ENCODE measurements at regions not wholly inside any gene's neighbourhood (a gene's known extent, or its start where the extent isn't known, plus 50 kb on each side); places are given as distances from the start of the nearest gene placed in this dataset.

DNA sequence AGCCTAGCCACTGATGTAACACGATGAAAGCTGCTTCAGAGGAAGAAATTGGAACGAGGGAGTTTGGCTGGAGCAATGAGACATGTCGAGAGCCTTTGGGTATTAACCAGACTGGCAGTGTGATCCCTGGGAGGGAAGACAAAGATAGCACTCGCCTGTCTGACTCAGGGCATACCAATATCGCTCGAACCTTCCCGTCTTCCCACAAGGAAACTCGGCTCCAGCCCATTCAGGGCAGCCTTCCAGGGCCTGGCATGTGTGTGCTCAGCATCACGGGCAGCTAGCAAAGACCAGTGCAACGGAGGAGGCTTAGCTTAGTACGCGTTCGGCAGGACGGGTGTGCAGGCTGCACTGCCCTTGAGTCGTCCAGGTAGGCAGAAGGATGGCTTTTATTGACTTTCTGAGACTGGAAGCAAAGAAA, 356.9 kb upstream of the WWC1 start:
- no peak overlapping the region for H3K27ac ChIP-seq (ENCODE audit: control insufficient read depth, insufficient read depth)
- no peaks in the 10 kb centered on the region for H3K4me1 ChIP-seq (ENCODE audit: control insufficient read depth, insufficient read depth, low read length)
- ChIA-PET POLR2A (no interaction called here), SMC1A (ENCODE audit: uncharacterized antibody, unreplicated experiment) (no interaction called here), CTCF (no interaction called here), RAD21 (ENCODE audit: unreplicated experiment) (no interaction called here)
- intact Hi-C loops (cut with micrococcal nuclease; ENCODE audit: unreplicated experiment) (no loop called here), in situ Hi-C loops (cut with MboI) (no loop called here)
- H3K9ac ChIP-seq (ENCODE audit: control insufficient read depth, insufficient read depth, low read length): no peak overlapping the region
- BruUV-seq (replicated peaks): no TSS peak
- no peak overlapping the region for H3K4me3 ChIP-seq
- no peak for TF ChIP-seq BRCA1 (IDR thresholded peaks at IDR 0.05; ENCODE audit: low read depth, low read length)
- TF ChIP-seq ELK1 (IDR thresholded peaks at IDR 0.05; ENCODE audit: low read depth, low read length): no peak
- TF ChIP-seq, protein P1, sequence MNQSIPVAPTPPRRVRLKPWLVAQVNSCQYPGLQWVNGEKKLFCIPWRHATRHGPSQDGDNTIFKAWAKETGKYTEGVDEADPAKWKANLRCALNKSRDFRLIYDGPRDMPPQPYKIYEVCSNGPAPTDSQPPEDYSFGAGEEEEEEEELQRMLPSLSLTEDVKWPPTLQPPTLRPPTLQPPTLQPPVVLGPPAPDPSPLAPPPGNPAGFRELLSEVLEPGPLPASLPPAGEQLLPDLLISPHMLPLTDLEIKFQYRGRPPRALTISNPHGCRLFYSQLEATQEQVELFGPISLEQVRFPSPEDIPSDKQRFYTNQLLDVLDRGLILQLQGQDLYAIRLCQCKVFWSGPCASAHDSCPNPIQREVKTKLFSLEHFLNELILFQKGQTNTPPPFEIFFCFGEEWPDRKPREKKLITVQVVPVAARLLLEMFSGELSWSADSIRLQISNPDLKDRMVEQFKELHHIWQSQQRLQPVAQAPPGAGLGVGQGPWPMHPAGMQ (IDR thresholded peaks at IDR 0.05; ENCODE audit: borderline replicate concordance): no peak
- no peak for TF ChIP-seq CHD2 (IDR thresholded peaks at IDR 0.05; ENCODE audit: borderline replicate concordance, low read depth, low read length)
- no peak for TF ChIP-seq IKZF1 (conservative IDR thresholded peaks at IDR 0.05)
- no peak for TF ChIP-seq RELA (IDR thresholded peaks at IDR 0.05; ENCODE audit: borderline replicate concordance, partially characterized antibody)
- no peak for TF ChIP-seq WRNIP1 (IDR thresholded peaks at IDR 0.05; ENCODE audit: borderline replicate concordance, low read depth, low read length)
- TF ChIP-seq TCF3 (IDR thresholded peaks at IDR 0.05; ENCODE audit: borderline replicate concordance, insufficient read depth, low read depth, low read length): no peak
- no peak for TF ChIP-seq TBL1XR1 (IDR thresholded peaks at IDR 0.05; ENCODE audit: low read depth, low read length)
- no peak for TF ChIP-seq NFYA (IDR thresholded peaks at IDR 0.05; ENCODE audit: borderline replicate concordance, low read depth, low read length)
- TF ChIP-seq CEBPZ (IDR thresholded peaks at IDR 0.05; ENCODE audit: low read depth, low read length): no peak
- TF ChIP-seq ESRRA (IDR thresholded peaks at IDR 0.05; ENCODE audit: low read length): no peak
- TF ChIP-seq ZNF207 (IDR thresholded peaks at IDR 0.05; ENCODE audit: borderline replicate concordance): no peak
- no peak for TF ChIP-seq SMC3 (IDR thresholded peaks at IDR 0.05; ENCODE audit: borderline replicate concordance, low read length)
- 28% methylated on average over 15 of the region's 15 CpGs for WGBS (ENCODE audit: insufficient coverage, insufficient replicate concordance, low lambda C conversion rate, missing lambda C conversion rate)
- FAIRE-seq (no peak), DNase-seq (ENCODE audit: low read depth, low spot score) (no peak), ATAC-seq (no peak)
- no peaks in the 10 kb centered on the region for H3K79me2 ChIP-seq (ENCODE audit: control insufficient read depth, insufficient read depth, low read length)
- no peaks in the 10 kb centered on the region; a peak in 1 of 4 replicates for H3K27me3 ChIP-seq (replicated peaks in 1 of 2; ENCODE audit: control insufficient read depth in 2 of 2, insufficient read depth in 2 of 2, low read length in 1 of 2)
- H3K9me3 ChIP-seq (replicated peaks; ENCODE audit: control insufficient read depth, insufficient read depth, low read length): no peaks in the 10 kb centered on the region
- no peak overlapping the region for H2AFZ ChIP-seq (ENCODE audit: control insufficient read depth, low read depth, low read length)
- H4K20me1 ChIP-seq (ENCODE audit: control insufficient read depth, insufficient read depth): no peaks in the 10 kb centered on the region
- H3K36me3 ChIP-seq (ENCODE audit: control insufficient read depth in 2 of 2, insufficient read depth in 2 of 2, low read length in 1 of 2): no peaks in the 10 kb centered on the region
- H3K4me2 ChIP-seq (ENCODE audit: control insufficient read depth, insufficient read depth): no peak overlapping the region

Measured in GM12878 (cell line).